ENCODE measurements at regions not wholly inside any gene's neighbourhood (a gene's known extent, or its start where the extent isn't known, plus 50 kb on each side); places are given as distances from the start of the nearest gene placed in this dataset.

DNA sequence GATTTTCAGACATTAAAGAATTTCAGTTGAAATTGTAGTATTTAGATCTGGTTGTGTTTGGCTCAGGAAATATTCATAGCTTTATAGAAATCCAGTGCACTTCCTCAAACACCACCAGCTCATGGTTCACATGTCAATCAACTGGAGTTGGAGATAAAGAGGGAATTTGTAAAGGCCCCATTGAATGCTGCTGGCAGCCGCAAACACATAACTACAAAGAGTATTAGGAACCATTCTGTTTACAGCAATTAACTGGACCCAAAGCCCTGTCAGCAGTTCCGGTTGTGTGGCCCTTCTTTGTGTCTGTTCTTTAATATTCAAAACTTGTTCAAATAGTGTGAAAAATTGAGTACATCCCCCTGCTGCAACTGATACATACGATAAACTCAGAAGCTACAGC lies 107.4 kb upstream of the LRRTM4 start:
- TF ChIP-seq, protein P1, sequence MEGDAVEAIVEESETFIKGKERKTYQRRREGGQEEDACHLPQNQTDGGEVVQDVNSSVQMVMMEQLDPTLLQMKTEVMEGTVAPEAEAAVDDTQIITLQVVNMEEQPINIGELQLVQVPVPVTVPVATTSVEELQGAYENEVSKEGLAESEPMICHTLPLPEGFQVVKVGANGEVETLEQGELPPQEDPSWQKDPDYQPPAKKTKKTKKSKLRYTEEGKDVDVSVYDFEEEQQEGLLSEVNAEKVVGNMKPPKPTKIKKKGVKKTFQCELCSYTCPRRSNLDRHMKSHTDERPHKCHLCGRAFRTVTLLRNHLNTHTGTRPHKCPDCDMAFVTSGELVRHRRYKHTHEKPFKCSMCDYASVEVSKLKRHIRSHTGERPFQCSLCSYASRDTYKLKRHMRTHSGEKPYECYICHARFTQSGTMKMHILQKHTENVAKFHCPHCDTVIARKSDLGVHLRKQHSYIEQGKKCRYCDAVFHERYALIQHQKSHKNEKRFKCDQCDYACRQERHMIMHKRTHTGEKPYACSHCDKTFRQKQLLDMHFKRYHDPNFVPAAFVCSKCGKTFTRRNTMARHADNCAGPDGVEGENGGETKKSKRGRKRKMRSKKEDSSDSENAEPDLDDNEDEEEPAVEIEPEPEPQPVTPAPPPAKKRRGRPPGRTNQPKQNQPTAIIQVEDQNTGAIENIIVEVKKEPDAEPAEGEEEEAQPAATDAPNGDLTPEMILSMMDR (IDR thresholded peaks at IDR 0.05; ENCODE audit: low read depth, low read length, missing input control): no peak
- TF ChIP-seq TAF1 (conservative IDR thresholded peaks at IDR 0.05): no peak
- TF ChIP-seq SP1 (IDR thresholded peaks at IDR 0.05): no peak
- no peak for TF ChIP-seq EGR1 (IDR thresholded peaks at IDR 0.05; ENCODE audit: low read depth in 2 of 2)
- no peak for TF ChIP-seq JUND (IDR thresholded peaks at IDR 0.05)
- TF ChIP-seq, protein P2, sequence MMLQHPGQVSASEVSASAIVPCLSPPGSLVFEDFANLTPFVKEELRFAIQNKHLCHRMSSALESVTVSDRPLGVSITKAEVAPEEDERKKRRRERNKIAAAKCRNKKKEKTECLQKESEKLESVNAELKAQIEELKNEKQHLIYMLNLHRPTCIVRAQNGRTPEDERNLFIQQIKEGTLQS (IDR thresholded peaks at IDR 0.05): no peak
- TF ChIP-seq RAD21 (IDR thresholded peaks at IDR 0.05): no peak
- TF ChIP-seq, protein P3, sequence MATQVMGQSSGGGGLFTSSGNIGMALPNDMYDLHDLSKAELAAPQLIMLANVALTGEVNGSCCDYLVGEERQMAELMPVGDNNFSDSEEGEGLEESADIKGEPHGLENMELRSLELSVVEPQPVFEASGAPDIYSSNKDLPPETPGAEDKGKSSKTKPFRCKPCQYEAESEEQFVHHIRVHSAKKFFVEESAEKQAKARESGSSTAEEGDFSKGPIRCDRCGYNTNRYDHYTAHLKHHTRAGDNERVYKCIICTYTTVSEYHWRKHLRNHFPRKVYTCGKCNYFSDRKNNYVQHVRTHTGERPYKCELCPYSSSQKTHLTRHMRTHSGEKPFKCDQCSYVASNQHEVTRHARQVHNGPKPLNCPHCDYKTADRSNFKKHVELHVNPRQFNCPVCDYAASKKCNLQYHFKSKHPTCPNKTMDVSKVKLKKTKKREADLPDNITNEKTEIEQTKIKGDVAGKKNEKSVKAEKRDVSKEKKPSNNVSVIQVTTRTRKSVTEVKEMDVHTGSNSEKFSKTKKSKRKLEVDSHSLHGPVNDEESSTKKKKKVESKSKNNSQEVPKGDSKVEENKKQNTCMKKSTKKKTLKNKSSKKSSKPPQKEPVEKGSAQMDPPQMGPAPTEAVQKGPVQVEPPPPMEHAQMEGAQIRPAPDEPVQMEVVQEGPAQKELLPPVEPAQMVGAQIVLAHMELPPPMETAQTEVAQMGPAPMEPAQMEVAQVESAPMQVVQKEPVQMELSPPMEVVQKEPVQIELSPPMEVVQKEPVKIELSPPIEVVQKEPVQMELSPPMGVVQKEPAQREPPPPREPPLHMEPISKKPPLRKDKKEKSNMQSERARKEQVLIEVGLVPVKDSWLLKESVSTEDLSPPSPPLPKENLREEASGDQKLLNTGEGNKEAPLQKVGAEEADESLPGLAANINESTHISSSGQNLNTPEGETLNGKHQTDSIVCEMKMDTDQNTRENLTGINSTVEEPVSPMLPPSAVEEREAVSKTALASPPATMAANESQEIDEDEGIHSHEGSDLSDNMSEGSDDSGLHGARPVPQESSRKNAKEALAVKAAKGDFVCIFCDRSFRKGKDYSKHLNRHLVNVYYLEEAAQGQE (IDR thresholded peaks at IDR 0.05): no peak
